HCT116 (cell line): ENCODE measurements at regions not wholly inside any gene's neighbourhood (a gene's known extent, or its start where the extent isn't known, plus 50 kb on each side); places are given as distances from the start of the nearest gene placed in this dataset.

Source experiments
- CBX3 ChIP-seq: IDR thresholded peaks from 2 replicates; pipeline ENCODE4 v1.6.1; 2012; ENCODE audit warnings: low read depth
- CTCF ChIP-seq, 3 experiments: fragments of 200-600 bp in 1 of 3; sonication (generic) in 1 of 3; IDR thresholded peaks in 2 of 3; conservative IDR thresholded peaks in 1 of 3; 2 replicates each; pipeline ENCODE4 v1.5.1; 2012 to 2017; ENCODE audit warnings: low read depth in 2 of 3, low read length in 2 of 3, antibody characterized with exemption in 1 of 3, borderline replicate concordance in 1 of 3, control low read depth in 1 of 3, mild to moderate bottlenecking in 1 of 3, mixed read lengths in 1 of 3, mixed run types in 1 of 3, moderate library complexity in 1 of 3; ENCODE audit not compliant: insufficient read depth in 1 of 3
- EGR1 ChIP-seq: IDR thresholded peaks from 2 replicates; pipeline ENCODE4 v1.6.1; 2012; ENCODE audit warnings: low read depth
- EZH2 ChIP-seq: fragments of 200-600 bp; sonication (generic); IDR thresholded peaks from 2 replicates; pipeline ENCODE4 v1.6.1; 2017; ENCODE audit warnings: antibody characterized with exemption, mixed run types
- FOSL1 ChIP-seq: IDR thresholded peaks from 2 replicates; pipeline ENCODE4 v1.6.1; 2012; ENCODE audit warnings: low read depth
- MAX ChIP-seq: IDR thresholded peaks from 2 replicates; pipeline ENCODE4 v1.6.1; 2012
- POLR2A ChIP-seq: IDR thresholded peaks from 2 replicates; pipeline ENCODE4 v1.7.0; 2011; ENCODE audit warnings: borderline replicate concordance; ENCODE audit not compliant: insufficient read depth, insufficient read length; ENCODE audit errors: extremely low read depth
- POLR2AphosphoS5 ChIP-seq: IDR thresholded peaks from 2 replicates; pipeline ENCODE4 v1.6.1; 2011; ENCODE audit warnings: mild to moderate bottlenecking, low read depth, low read length, moderate library complexity
- REST ChIP-seq: IDR thresholded peaks from 2 replicates; pipeline ENCODE4 v1.6.1; 2012; ENCODE audit warnings: low read depth
- ZNF274 ChIP-seq: fragments of 200-500 bp; sonication (Bioruptor generic); IDR thresholded peaks from 2 replicates; pipeline ENCODE4 v1.6.1; 2014; ENCODE audit warnings: mild to moderate bottlenecking, low read depth, low read length, inconsistent platforms

GRCh38 chr1:221337106-221337505, 404.8 kb downstream of the DUSP10 start:
- TF ChIP-seq CBX3 (no peak), REST (no peak), POLR2AphosphoS5 (no peak), POLR2A (no peak), EGR1 (no peak), EZH2 (no peak), CTCF (IDR thresholded peaks at IDR 0.05 in 2 of 3, conservative IDR thresholded peaks at IDR 0.05 in 1 of 3; ENCODE audit: borderline replicate concordance in 1 of 3, insufficient read depth in 1 of 3, low read depth in 2 of 3, low read length in 2 of 3) (no peak), MAX (no peak), ZNF274 (no peak), FOSL1 (no peak)
